ENCODE measurements at regions not wholly inside any gene's neighbourhood (a gene's known extent, or its start where the extent isn't known, plus 50 kb on each side); places are given as distances from the start of the nearest gene placed in this dataset.

GRCh38 chr2:198913394-198914152 is 544.2 kb downstream of the SATB2 start:
- Histone ChIP-seq H3K4me3 (ENCODE audit: insufficient read depth in 1 of 2, low read depth in 1 of 2, low read length in 2 of 2) (no peak overlapping the region), H3K79me1 (replicated peaks; ENCODE audit: low read length, poor library complexity, severe bottlenecking) (no peaks in the 10 kb centered on the region), H4K8ac (ENCODE audit: low read length) (no peak overlapping the region), H3K27me3 (ENCODE audit: control insufficient read depth in 1 of 2, insufficient read depth in 1 of 2, low read length in 2 of 2) (no peaks in the 10 kb centered on the region), H3K23ac (ENCODE audit: low read length in 2 of 2) (no peak overlapping the region), H3K27ac (ENCODE audit: low read length, poor library complexity, severe bottlenecking) (no peak overlapping the region), H3K9ac (ENCODE audit: low read length) (no peak overlapping the region), H2BK12ac (ENCODE audit: low read length in 2 of 2) (no peak overlapping the region), H2AFZ (ENCODE audit: low read depth, low read length) (no peak overlapping the region), H3K4ac (ENCODE audit: low read depth in 1 of 2, low read length in 2 of 2) (no peak overlapping the region), H4K91ac (ENCODE audit: low read length) (no peak overlapping the region), H2BK5ac (ENCODE audit: low read depth, low read length, poor library complexity, severe bottlenecking) (no peak overlapping the region), H2AK5ac (ENCODE audit: low read length, severe bottlenecking) (no peak overlapping the region), H2BK120ac (ENCODE audit: low read depth, low read length) (no peak overlapping the region), H3K4me1 (ENCODE audit: control insufficient read depth, insufficient read depth, low read depth, low read length) (no peaks in the 10 kb centered on the region), H3K36me3 (ENCODE audit: control insufficient read depth in 1 of 2, insufficient read depth in 2 of 2, low read depth in 1 of 2, low read length in 2 of 2) (no peaks in the 10 kb centered on the region), H3K18ac (ENCODE audit: low read depth in 1 of 2, low read length in 2 of 2) (no peak overlapping the region), H3K4me2 (ENCODE audit: low read length, poor library complexity, severe bottlenecking) (no peak overlapping the region), H3K14ac (ENCODE audit: low read length in 2 of 2) (no peak overlapping the region), H2BK15ac (ENCODE audit: low read depth, poor library complexity, severe bottlenecking) (no peak overlapping the region), H3K9me3 (ENCODE audit: control insufficient read depth, low read length) (no peaks in the 10 kb centered on the region)
- DNase-seq = no peak

- WGBS = no CpG with 5 or more reads among the region's 2 CpGs
- Histone ChIP-seq H3K27ac (ENCODE audit: low read length, poor library complexity, severe bottlenecking) (no peak overlapping the region), H2BK5ac (ENCODE audit: low read depth, low read length, poor library complexity, severe bottlenecking) (no peak overlapping the region), H3K36me3 (ENCODE audit: control insufficient read depth in 1 of 2, insufficient read depth in 2 of 2, low read depth in 1 of 2, low read length in 2 of 2) (no peaks in the 10 kb centered on the region), H4K8ac (ENCODE audit: low read length) (no peak overlapping the region), H3K79me1 (replicated peaks; ENCODE audit: low read length, poor library complexity, severe bottlenecking) (no peaks in the 10 kb centered on the region), H4K91ac (ENCODE audit: low read length) (no peak overlapping the region), H2BK120ac (ENCODE audit: low read depth, low read length) (no peak overlapping the region), H2BK15ac (ENCODE audit: low read depth, poor library complexity, severe bottlenecking) (no peak overlapping the region), H3K27me3 (ENCODE audit: control insufficient read depth in 1 of 2, insufficient read depth in 1 of 2, low read length in 2 of 2) (no peaks in the 10 kb centered on the region), H3K4me3 (ENCODE audit: insufficient read depth in 1 of 2, low read depth in 1 of 2, low read length in 2 of 2) (no peak overlapping the region), H3K18ac (ENCODE audit: low read depth in 1 of 2, low read length in 2 of 2) (no peak overlapping the region), H3K9ac (ENCODE audit: low read length) (no peak overlapping the region), H3K9me3 (ENCODE audit: control insufficient read depth, low read length) (no peaks in the 10 kb centered on the region), H3K4me2 (ENCODE audit: low read length, poor library complexity, severe bottlenecking) (no peak overlapping the region), H2AFZ (ENCODE audit: low read depth, low read length) (no peak overlapping the region), H3K4ac (ENCODE audit: low read depth in 1 of 2, low read length in 2 of 2) (no peak overlapping the region), H3K4me1 (ENCODE audit: control insufficient read depth, insufficient read depth, low read depth, low read length) (no peaks in the 10 kb centered on the region), H2AK5ac (ENCODE audit: low read length, severe bottlenecking) (no peak overlapping the region), H3K14ac (ENCODE audit: low read length in 2 of 2) (no peak overlapping the region), H2BK12ac (ENCODE audit: low read length in 2 of 2) (no peak overlapping the region), H3K23ac (ENCODE audit: low read length in 2 of 2) (no peak overlapping the region)
- no peak for DNase-seq
Measured at GRCh38 chr2:198909525-198910267, 548.0 kb downstream of the SATB2 start.

GRCh38 chr2:198905881-198906612 is 551.7 kb downstream of the SATB2 start:
- Histone ChIP-seq H3K9me3 (ENCODE audit: control insufficient read depth, low read length) (no peaks in the 10 kb centered on the region), H4K91ac (ENCODE audit: low read length) (no peak overlapping the region), H3K79me1 (replicated peaks; ENCODE audit: low read length, poor library complexity, severe bottlenecking) (no peaks in the 10 kb centered on the region), H3K14ac (ENCODE audit: low read length in 2 of 2) (no peak overlapping the region), H3K18ac (ENCODE audit: low read depth in 1 of 2, low read length in 2 of 2) (no peak overlapping the region), H2BK5ac (ENCODE audit: low read depth, low read length, poor library complexity, severe bottlenecking) (no peak overlapping the region), H3K9ac (ENCODE audit: low read length) (no peak overlapping the region), H3K4me1 (ENCODE audit: control insufficient read depth, insufficient read depth, low read depth, low read length) (no peaks in the 10 kb centered on the region), H3K4me2 (ENCODE audit: low read length, poor library complexity, severe bottlenecking) (no peak overlapping the region), H3K4me3 (ENCODE audit: insufficient read depth in 1 of 2, low read depth in 1 of 2, low read length in 2 of 2) (no peak overlapping the region), H3K27me3 (ENCODE audit: control insufficient read depth in 1 of 2, insufficient read depth in 1 of 2, low read length in 2 of 2) (no peaks in the 10 kb centered on the region), H3K23ac (ENCODE audit: low read length in 2 of 2) (no peak overlapping the region), H4K8ac (ENCODE audit: low read length) (no peak overlapping the region), H2BK12ac (ENCODE audit: low read length in 2 of 2) (no peak overlapping the region), H2BK120ac (ENCODE audit: low read depth, low read length) (no peak overlapping the region), H2AK5ac (ENCODE audit: low read length, severe bottlenecking) (no peak overlapping the region), H3K4ac (ENCODE audit: low read depth in 1 of 2, low read length in 2 of 2) (no peak overlapping the region), H2BK15ac (ENCODE audit: low read depth, poor library complexity, severe bottlenecking) (no peak overlapping the region), H3K27ac (ENCODE audit: low read length, poor library complexity, severe bottlenecking) (no peak overlapping the region), H3K36me3 (ENCODE audit: control insufficient read depth in 1 of 2, insufficient read depth in 2 of 2, low read depth in 1 of 2, low read length in 2 of 2) (no peaks in the 10 kb centered on the region), H2AFZ (ENCODE audit: low read depth, low read length) (no peak overlapping the region)
- DNase-seq = no peak
- WGBS = 70% methylated on average over 7 of the region's 7 CpGs

GRCh38 chr2:198901894-198902293 is 555.8 kb downstream of the SATB2 start:
- Histone ChIP-seq H3K27ac (ENCODE audit: low read length, poor library complexity, severe bottlenecking) (no peak overlapping the region), H2BK120ac (ENCODE audit: low read depth, low read length) (no peak overlapping the region), H4K8ac (ENCODE audit: low read length) (no peak overlapping the region), H3K9me3 (ENCODE audit: control insufficient read depth, low read length) (no peaks in the 10 kb centered on the region), H2BK12ac (ENCODE audit: low read length in 2 of 2) (no peak overlapping the region), H3K36me3 (ENCODE audit: control insufficient read depth in 1 of 2, insufficient read depth in 2 of 2, low read depth in 1 of 2, low read length in 2 of 2) (no peaks in the 10 kb centered on the region), H4K91ac (ENCODE audit: low read length) (no peak overlapping the region), H2AFZ (ENCODE audit: low read depth, low read length) (no peak overlapping the region), H2AK5ac (ENCODE audit: low read length, severe bottlenecking) (no peak overlapping the region), H3K4ac (ENCODE audit: low read depth in 1 of 2, low read length in 2 of 2) (no peak overlapping the region), H2BK5ac (ENCODE audit: low read depth, low read length, poor library complexity, severe bottlenecking) (no peak overlapping the region), H3K4me3 (ENCODE audit: insufficient read depth in 1 of 2, low read depth in 1 of 2, low read length in 2 of 2) (no peak overlapping the region), H3K18ac (ENCODE audit: low read depth in 1 of 2, low read length in 2 of 2) (no peak overlapping the region), H2BK15ac (ENCODE audit: low read depth, poor library complexity, severe bottlenecking) (no peak overlapping the region), H3K14ac (ENCODE audit: low read length in 2 of 2) (no peak overlapping the region), H3K79me1 (replicated peaks; ENCODE audit: low read length, poor library complexity, severe bottlenecking) (no peaks in the 10 kb centered on the region), H3K27me3 (ENCODE audit: control insufficient read depth in 1 of 2, insufficient read depth in 1 of 2, low read length in 2 of 2) (no peaks in the 10 kb centered on the region), H3K4me2 (ENCODE audit: low read length, poor library complexity, severe bottlenecking) (no peak overlapping the region), H3K23ac (ENCODE audit: low read length in 2 of 2) (no peak overlapping the region), H3K4me1 (ENCODE audit: control insufficient read depth, insufficient read depth, low read depth, low read length) (no peaks in the 10 kb centered on the region), H3K9ac (ENCODE audit: low read length) (no peak overlapping the region)
- DNase-seq = no peak
